ENCODE measurements at regions not wholly inside any gene's neighbourhood (a gene's known extent, or its start where the extent isn't known, plus 50 kb on each side); places are given as distances from the start of the nearest gene placed in this dataset.

GRCh38 chr3:134104031-134104430, 74.3 kb upstream of the SLCO2A1 start:
- TF ChIP-seq EZH2 (IDR thresholded peaks at IDR 0.05; ENCODE audit: low read depth, unreplicated experiment) (no peak), CTCF (conservative IDR thresholded peaks at IDR 0.05; ENCODE audit: low read depth in 2 of 2) (no peak), REST (IDR thresholded peaks at IDR 0.05; ENCODE audit: unreplicated experiment) (no peak), JUNB (IDR thresholded peaks at IDR 0.05; ENCODE audit: unreplicated experiment) (no peak), POLR2AphosphoS5 (IDR thresholded peaks at IDR 0.05; ENCODE audit: low read depth) (no peak), CREB1 (CRISPR knock-in tag; IDR thresholded peaks at IDR 0.05; ENCODE audit: low read depth) (no peak), EZH2phosphoT487 (IDR thresholded peaks at IDR 0.05; ENCODE audit: unreplicated experiment) (no peak), ZNF331 (CRISPR knock-in tag; IDR thresholded peaks at IDR 0.05; ENCODE audit: low read depth) (no peak)
